Natural killer cell (primary cell): ENCODE measurements at regions not wholly inside any gene's neighbourhood (a gene's known extent, or its start where the extent isn't known, plus 50 kb on each side); places are given as distances from the start of the nearest gene placed in this dataset.

ENCODE experiments used
- ATAC-seq, 3 donors: fragments of 150-1000 bp in 2 of 3; fragments of 200-7000 bp in 1 of 3; cut with Tn5 transposase; 1 replicate in 1 of 3; 2 replicates in 2 of 3; pipeline ENCODE4 v1.10.0; 2021; ENCODE audit warnings: mild to moderate bottlenecking in 2 of 3, moderate library complexity in 2 of 3
- DNase-seq, 2 donors: peaks; one replicate each; pipeline versions ENCODE4 v3.0.0 to v3.0.0-alpha.2; 2013 to 2021; ENCODE audit warnings: mixed read lengths in 1 of 2
- H3K27ac ChIP-seq: one replicate; pipeline ENCODE4 v1.5.1; 2013; ENCODE audit warnings: mild to moderate bottlenecking, low read length
- H3K27me3 ChIP-seq: one replicate; pipeline ENCODE4 v1.6.1; 2013; ENCODE audit warnings: low read length; ENCODE audit not compliant: control insufficient read depth, insufficient read depth
- H3K36me3 ChIP-seq: one replicate; pipeline ENCODE4 v1.6.1; 2013; ENCODE audit warnings: low read length; ENCODE audit not compliant: control insufficient read depth, insufficient read depth
- H3K4me1 ChIP-seq: one replicate; pipeline ENCODE4 v1.6.1; 2013; ENCODE audit warnings: low read length; ENCODE audit not compliant: control insufficient read depth, insufficient read depth
- H3K4me3 ChIP-seq: one replicate; pipeline ENCODE4 v1.5.1; 2013; ENCODE audit warnings: low read length
- H3K9me3 ChIP-seq: one replicate; pipeline ENCODE4 v1.6.1; 2013; ENCODE audit warnings: low read length; ENCODE audit not compliant: control insufficient read depth, insufficient read depth
- H3K27ac Mint-ChIP-seq, 2 donors: one replicate each; pipeline ENCODE4 v1.8.0; 2022; ENCODE audit warnings: mild to moderate bottlenecking in 2 of 2, mixed read lengths in 2 of 2, moderate library complexity in 1 of 2
- H3K27me3 Mint-ChIP-seq, 2 donors: one replicate each; pipeline ENCODE4 v1.8.0; 2022; ENCODE audit warnings: low read depth in 2 of 2, mixed read lengths in 2 of 2
- H3K36me3 Mint-ChIP-seq: one replicate; pipeline ENCODE4 v1.8.0; 2022; ENCODE audit warnings: mixed read lengths
- H3K4me1 Mint-ChIP-seq, 2 donors: one replicate each; pipeline ENCODE4 v1.8.0; 2022; ENCODE audit warnings: mixed read lengths in 2 of 2
- H3K4me3 Mint-ChIP-seq: one replicate; pipeline ENCODE4 v1.8.0; 2022; ENCODE audit warnings: mild to moderate bottlenecking, moderate library complexity, mixed read lengths
- H3K9me3 Mint-ChIP-seq, 2 donors: one replicate each; pipeline ENCODE4 v1.8.0; 2022; ENCODE audit warnings: mixed read lengths in 2 of 2
- WGBS: methylation state at CpG from one replicate; pipeline ENCODE4 v1.1.7; 2013; ENCODE audit warnings: missing lambda C conversion rate; ENCODE audit not compliant: insufficient coverage; 5-methylcytosine and 5-hydroxymethylcytosine counted together
- intact Hi-C: fragments of 100-400 bp; cut with micrococcal nuclease; formaldehyde crosslinking; loops from one replicate; pipeline ENCODE4 v1.14.2; 2022
- TF ChIP-seq, protein P1 (sequence below): fragments of 200-600 bp; IDR thresholded peaks from one replicate; pipeline ENCODE4 v1.8.0; 2022; ENCODE audit warnings: antibody characterized with exemption

DNA sequence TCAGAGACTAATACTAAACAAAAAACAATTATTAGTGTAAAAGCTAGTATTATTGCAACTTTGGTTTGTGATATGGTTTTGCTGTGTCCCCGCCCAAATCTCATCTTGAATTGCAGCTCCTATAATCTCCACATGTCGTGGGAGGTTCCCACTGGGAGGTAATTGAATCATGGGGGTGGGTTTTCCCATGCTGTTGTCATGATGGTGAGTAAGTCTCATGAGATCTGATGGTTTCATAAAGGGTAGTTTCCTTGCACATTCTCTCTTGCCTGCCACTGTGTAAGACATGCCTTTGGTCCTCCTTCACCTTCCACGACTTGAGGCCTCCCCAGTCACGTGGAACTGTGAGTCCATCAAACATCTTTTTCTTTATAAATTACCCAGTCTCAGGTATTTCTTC lies 325.9 kb upstream of the DAB2 start:
- intact Hi-C loops: no loop called here
- 87% methylated on average over 3 of the region's 4 CpGs for WGBS
- Mint-ChIP-seq H3K36me3 (no peaks in the 10 kb centered on the region), H3K4me3 (no peak overlapping the region), H3K27ac (no peak overlapping the region), H3K4me1 (no peaks in the 10 kb centered on the region), H3K9me3 (peaks cover 0 to 2% of the 10 kb centered on the region in 2 donors), H3K27me3 (no peaks in the 10 kb centered on the region)
- Histone ChIP-seq H3K4me1 (no peaks in the 10 kb centered on the region), H3K36me3 (no peaks in the 10 kb centered on the region), H3K27me3 (no peaks in the 10 kb centered on the region), H3K9me3 (no peaks in the 10 kb centered on the region), H3K4me3 (no peak overlapping the region), H3K27ac (no peak overlapping the region)
- ATAC-seq (no peak), DNase-seq (no peak)
- TF ChIP-seq, protein P1, sequence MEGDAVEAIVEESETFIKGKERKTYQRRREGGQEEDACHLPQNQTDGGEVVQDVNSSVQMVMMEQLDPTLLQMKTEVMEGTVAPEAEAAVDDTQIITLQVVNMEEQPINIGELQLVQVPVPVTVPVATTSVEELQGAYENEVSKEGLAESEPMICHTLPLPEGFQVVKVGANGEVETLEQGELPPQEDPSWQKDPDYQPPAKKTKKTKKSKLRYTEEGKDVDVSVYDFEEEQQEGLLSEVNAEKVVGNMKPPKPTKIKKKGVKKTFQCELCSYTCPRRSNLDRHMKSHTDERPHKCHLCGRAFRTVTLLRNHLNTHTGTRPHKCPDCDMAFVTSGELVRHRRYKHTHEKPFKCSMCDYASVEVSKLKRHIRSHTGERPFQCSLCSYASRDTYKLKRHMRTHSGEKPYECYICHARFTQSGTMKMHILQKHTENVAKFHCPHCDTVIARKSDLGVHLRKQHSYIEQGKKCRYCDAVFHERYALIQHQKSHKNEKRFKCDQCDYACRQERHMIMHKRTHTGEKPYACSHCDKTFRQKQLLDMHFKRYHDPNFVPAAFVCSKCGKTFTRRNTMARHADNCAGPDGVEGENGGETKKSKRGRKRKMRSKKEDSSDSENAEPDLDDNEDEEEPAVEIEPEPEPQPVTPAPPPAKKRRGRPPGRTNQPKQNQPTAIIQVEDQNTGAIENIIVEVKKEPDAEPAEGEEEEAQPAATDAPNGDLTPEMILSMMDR: no peak

DNA sequence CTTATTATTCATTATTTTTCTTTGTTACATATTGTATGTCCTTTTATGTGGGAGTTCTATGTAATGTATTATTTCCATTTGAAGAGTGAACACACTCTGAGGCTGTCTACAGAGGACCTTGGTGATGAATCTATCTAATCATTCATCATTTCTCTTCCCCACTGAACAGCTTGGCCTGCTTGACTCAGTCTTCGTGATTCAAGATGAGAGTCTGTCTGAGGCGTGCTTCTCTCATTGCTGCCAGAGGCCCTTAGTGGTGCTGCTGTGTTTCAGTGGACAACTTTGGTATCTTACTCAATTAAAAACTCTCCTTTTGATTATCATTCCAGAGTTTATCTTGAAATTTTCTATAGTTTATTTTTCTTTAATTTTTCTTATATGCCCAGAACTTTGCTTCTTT lies 318.1 kb upstream of the DAB2 start:
- ATAC-seq (no peak), DNase-seq (no peak)
- TF ChIP-seq, protein P1: no peak
- Histone ChIP-seq H3K9me3 (no peaks in the 10 kb centered on the region), H3K4me3 (no peak overlapping the region), H3K27ac (no peak overlapping the region), H3K36me3 (no peaks in the 10 kb centered on the region), H3K27me3 (no peaks in the 10 kb centered on the region), H3K4me1 (no peaks in the 10 kb centered on the region)
- no peaks in the 10 kb centered on the region for H3K9me3 Mint-ChIP-seq
- no peaks in the 10 kb centered on the region for H3K4me1 Mint-ChIP-seq
- H3K27me3 Mint-ChIP-seq: peaks cover 0 to 3% of the 10 kb centered on the region in 2 donors
- intact Hi-C loops: no loop called here
- WGBS: 86% methylated on average over 2 of the region's 2 CpGs
- no peaks in the 10 kb centered on the region for H3K36me3 Mint-ChIP-seq
- no peak overlapping the region for H3K4me3 Mint-ChIP-seq
- H3K27ac Mint-ChIP-seq: no peak overlapping the region

DNA sequence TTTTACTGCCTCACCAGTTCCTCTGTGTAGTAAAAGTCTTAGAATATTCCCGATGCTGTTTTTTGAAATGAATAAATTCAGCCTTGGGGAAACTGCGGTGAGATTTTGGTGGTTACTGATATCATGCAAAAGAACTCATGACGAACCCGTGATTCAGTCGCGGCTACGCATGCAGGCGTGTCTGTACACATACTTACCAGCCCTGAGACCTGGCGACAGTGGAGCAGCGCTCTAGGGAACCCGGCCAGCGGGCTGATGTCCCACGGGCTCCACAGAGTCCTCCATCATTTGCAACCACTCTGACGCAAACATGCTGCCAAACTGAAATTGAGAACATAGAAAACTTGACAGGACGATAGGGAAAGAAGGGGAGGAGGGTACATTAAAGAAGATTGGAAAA lies 315.6 kb upstream of the DAB2 start:
- ATAC-seq: no peak
- Mint-ChIP-seq H3K27ac (no peak overlapping the region), H3K36me3 (no peaks in the 10 kb centered on the region), H3K4me1 (no peaks in the 10 kb centered on the region), H3K9me3 (no peaks in the 10 kb centered on the region), H3K27me3 (peaks cover 0 to 3% of the 10 kb centered on the region in 2 donors), H3K4me3 (no peak overlapping the region)
- Histone ChIP-seq H3K9me3 (no peaks in the 10 kb centered on the region), H3K36me3 (no peaks in the 10 kb centered on the region), H3K27ac (no peak overlapping the region), H3K4me3 (no peak overlapping the region), H3K27me3 (no peaks in the 10 kb centered on the region), H3K4me1 (no peaks in the 10 kb centered on the region)
- TF ChIP-seq, protein P1: no peak
- DNase-seq: no peak
- WGBS: 94% methylated on average over 14 of the region's 15 CpGs
- intact Hi-C loops: no loop called here

DNA sequence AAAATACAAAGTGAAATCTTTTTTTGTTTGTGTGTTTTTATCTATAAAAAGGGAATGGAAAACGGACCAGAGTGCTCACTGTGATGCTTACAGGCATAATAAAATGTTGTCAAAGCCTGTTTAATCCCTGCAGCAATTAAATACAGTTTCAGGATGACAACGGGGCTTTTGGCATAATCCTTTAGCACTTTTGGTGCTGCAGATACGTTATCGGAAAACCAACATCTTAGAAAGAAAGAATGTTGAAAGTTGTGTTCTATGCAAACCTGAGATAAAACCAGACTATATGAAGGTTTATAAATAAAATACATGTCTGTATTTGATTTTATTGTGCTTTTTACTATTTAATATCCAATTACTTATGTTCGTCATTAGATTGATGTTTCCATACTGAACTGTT lies 307.4 kb upstream of the DAB2 start:
- TF ChIP-seq, protein P1: no peak
- intact Hi-C loops: no loop called here
- H3K4me1 Mint-ChIP-seq: no peaks in the 10 kb centered on the region
- Histone ChIP-seq H3K4me1 (no peaks in the 10 kb centered on the region), H3K4me3 (no peak overlapping the region), H3K9me3 (no peaks in the 10 kb centered on the region), H3K27ac (no peak overlapping the region), H3K36me3 (no peaks in the 10 kb centered on the region), H3K27me3 (no peaks in the 10 kb centered on the region)
- ATAC-seq: no peak
- no peaks in the 10 kb centered on the region for H3K9me3 Mint-ChIP-seq
- 87% methylated on average over 4 of the region's 5 CpGs for WGBS
- H3K4me3 Mint-ChIP-seq: no peak overlapping the region
- DNase-seq: no peak
- H3K27ac Mint-ChIP-seq: no peak overlapping the region
- peaks cover 0 to 25% of the 10 kb centered on the region in 2 donors for H3K27me3 Mint-ChIP-seq
- H3K36me3 Mint-ChIP-seq: no peaks in the 10 kb centered on the region
